ENCODE measurements at regions not wholly inside any gene's neighbourhood (a gene's known extent, or its start where the extent isn't known, plus 50 kb on each side); places are given as distances from the start of the nearest gene placed in this dataset.

GRCh38 chr6:79814940-79815339 is 132.4 kb downstream of the ELOVL4 start:
- Histone ChIP-seq H2BK15ac (ENCODE audit: low read depth, poor library complexity, severe bottlenecking) (no peak overlapping the region), H2AK5ac (ENCODE audit: low read length, severe bottlenecking) (no peak overlapping the region), H2BK5ac (ENCODE audit: low read depth, low read length, poor library complexity, severe bottlenecking) (no peak overlapping the region), H3K4ac (ENCODE audit: low read depth in 1 of 2, low read length in 2 of 2) (no peak overlapping the region), H3K27ac (ENCODE audit: low read length, poor library complexity, severe bottlenecking) (no peak overlapping the region), H3K9me3 (ENCODE audit: control insufficient read depth, low read length) (no peaks in the 10 kb centered on the region), H3K23ac (ENCODE audit: low read length in 2 of 2) (no peak overlapping the region), H3K9ac (ENCODE audit: low read length) (no peak overlapping the region), H3K14ac (ENCODE audit: low read length in 2 of 2) (no peak overlapping the region), H3K18ac (ENCODE audit: low read depth in 1 of 2, low read length in 2 of 2) (no peak overlapping the region), H3K4me2 (ENCODE audit: low read length, poor library complexity, severe bottlenecking) (no peak overlapping the region), H3K4me1 (ENCODE audit: control insufficient read depth, insufficient read depth, low read depth, low read length) (no peaks in the 10 kb centered on the region), H3K36me3 (ENCODE audit: control insufficient read depth in 1 of 2, insufficient read depth in 2 of 2, low read depth in 1 of 2, low read length in 2 of 2) (no peaks in the 10 kb centered on the region), H3K4me3 (ENCODE audit: insufficient read depth in 1 of 2, low read depth in 1 of 2, low read length in 2 of 2) (no peak overlapping the region), H3K27me3 (ENCODE audit: control insufficient read depth in 1 of 2, insufficient read depth in 1 of 2, low read length in 2 of 2) (peaks cover 0 to 3% of the 10 kb centered on the region in 2 experiments), H4K91ac (ENCODE audit: low read length) (no peak overlapping the region), H2BK12ac (ENCODE audit: low read length in 2 of 2) (no peak overlapping the region), H2AFZ (ENCODE audit: low read depth, low read length) (no peak overlapping the region), H2BK120ac (ENCODE audit: low read depth, low read length) (no peak overlapping the region), H4K8ac (ENCODE audit: low read length) (no peak overlapping the region), H3K79me1 (replicated peaks; ENCODE audit: low read length, poor library complexity, severe bottlenecking) (no peaks in the 10 kb centered on the region)
- WGBS = 83% methylated on average over 1 of the region's 2 CpGs
- DNase-seq = no peak

GRCh38 chr6:79813854-79814709 is 133.3 kb downstream of the ELOVL4 start:
- Histone ChIP-seq H3K79me1 (replicated peaks; ENCODE audit: low read length, poor library complexity, severe bottlenecking) (no peaks in the 10 kb centered on the region), H2BK120ac (ENCODE audit: low read depth, low read length) (no peak overlapping the region), H3K4me1 (ENCODE audit: control insufficient read depth, insufficient read depth, low read depth, low read length) (no peaks in the 10 kb centered on the region), H3K14ac (ENCODE audit: low read length in 2 of 2) (no peak overlapping the region), H3K27ac (ENCODE audit: low read length, poor library complexity, severe bottlenecking) (no peak overlapping the region), H3K9me3 (ENCODE audit: control insufficient read depth, low read length) (no peaks in the 10 kb centered on the region), H3K27me3 (ENCODE audit: control insufficient read depth in 1 of 2, insufficient read depth in 1 of 2, low read length in 2 of 2) (peaks cover 0 to 3% of the 10 kb centered on the region in 2 experiments), H2BK5ac (ENCODE audit: low read depth, low read length, poor library complexity, severe bottlenecking) (no peak overlapping the region), H3K23ac (ENCODE audit: low read length in 2 of 2) (no peak overlapping the region), H4K8ac (ENCODE audit: low read length) (no peak overlapping the region), H3K18ac (ENCODE audit: low read depth in 1 of 2, low read length in 2 of 2) (no peak overlapping the region), H3K4ac (ENCODE audit: low read depth in 1 of 2, low read length in 2 of 2) (no peak overlapping the region), H4K91ac (ENCODE audit: low read length) (peak overlapping the region; percentile 56), H3K36me3 (ENCODE audit: control insufficient read depth in 1 of 2, insufficient read depth in 2 of 2, low read depth in 1 of 2, low read length in 2 of 2) (no peaks in the 10 kb centered on the region), H2BK12ac (ENCODE audit: low read length in 2 of 2) (no peak overlapping the region), H3K9ac (ENCODE audit: low read length) (no peak overlapping the region), H3K4me2 (ENCODE audit: low read length, poor library complexity, severe bottlenecking) (no peak overlapping the region), H2AFZ (ENCODE audit: low read depth, low read length) (no peak overlapping the region), H2BK15ac (ENCODE audit: low read depth, poor library complexity, severe bottlenecking) (no peak overlapping the region), H3K4me3 (ENCODE audit: insufficient read depth in 1 of 2, low read depth in 1 of 2, low read length in 2 of 2) (no peak overlapping the region), H2AK5ac (ENCODE audit: low read length, severe bottlenecking) (no peak overlapping the region)
- DNase-seq = peak; percentile 66
- WGBS = 24% methylated on average over 3 of the region's 4 CpGs

GRCh38 chr6:79813143-79813850 is 134.1 kb downstream of the ELOVL4 start:
- no peak for DNase-seq
- Histone ChIP-seq H2BK15ac (ENCODE audit: low read depth, poor library complexity, severe bottlenecking) (no peak overlapping the region), H3K18ac (ENCODE audit: low read depth in 1 of 2, low read length in 2 of 2) (no peak overlapping the region), H3K36me3 (ENCODE audit: control insufficient read depth in 1 of 2, insufficient read depth in 2 of 2, low read depth in 1 of 2, low read length in 2 of 2) (no peaks in the 10 kb centered on the region), H3K9ac (ENCODE audit: low read length) (no peak overlapping the region), H2AK5ac (ENCODE audit: low read length, severe bottlenecking) (no peak overlapping the region), H3K14ac (ENCODE audit: low read length in 2 of 2) (no peak overlapping the region), H2AFZ (ENCODE audit: low read depth, low read length) (no peak overlapping the region), H3K4ac (ENCODE audit: low read depth in 1 of 2, low read length in 2 of 2) (no peak overlapping the region), H3K9me3 (ENCODE audit: control insufficient read depth, low read length) (no peaks in the 10 kb centered on the region), H3K79me1 (replicated peaks; ENCODE audit: low read length, poor library complexity, severe bottlenecking) (no peaks in the 10 kb centered on the region), H3K4me1 (ENCODE audit: control insufficient read depth, insufficient read depth, low read depth, low read length) (no peaks in the 10 kb centered on the region), H3K4me2 (ENCODE audit: low read length, poor library complexity, severe bottlenecking) (no peak overlapping the region), H2BK5ac (ENCODE audit: low read depth, low read length, poor library complexity, severe bottlenecking) (no peak overlapping the region), H4K8ac (ENCODE audit: low read length) (no peak overlapping the region), H3K27me3 (ENCODE audit: control insufficient read depth in 1 of 2, insufficient read depth in 1 of 2, low read length in 2 of 2) (peaks cover 0 to 3% of the 10 kb centered on the region in 2 experiments), H2BK12ac (ENCODE audit: low read length in 2 of 2) (no peak overlapping the region), H2BK120ac (ENCODE audit: low read depth, low read length) (no peak overlapping the region), H4K91ac (ENCODE audit: low read length) (no peak overlapping the region), H3K23ac (ENCODE audit: low read length in 2 of 2) (no peak overlapping the region), H3K4me3 (ENCODE audit: insufficient read depth in 1 of 2, low read depth in 1 of 2, low read length in 2 of 2) (no peak overlapping the region), H3K27ac (ENCODE audit: low read length, poor library complexity, severe bottlenecking) (no peak overlapping the region)
- 85% methylated on average over 2 of the region's 2 CpGs for WGBS

GRCh38 chr6:79812195-79812594 is 135.2 kb downstream of the ELOVL4 start:
- Histone ChIP-seq H2AK5ac (ENCODE audit: low read length, severe bottlenecking) (no peak overlapping the region), H3K27me3 (ENCODE audit: control insufficient read depth in 1 of 2, insufficient read depth in 1 of 2, low read length in 2 of 2) (peaks cover 0 to 3% of the 10 kb centered on the region in 2 experiments), H2BK120ac (ENCODE audit: low read depth, low read length) (no peak overlapping the region), H3K4me2 (ENCODE audit: low read length, poor library complexity, severe bottlenecking) (no peak overlapping the region), H2BK12ac (ENCODE audit: low read length in 2 of 2) (no peak overlapping the region), H3K9me3 (ENCODE audit: control insufficient read depth, low read length) (no peaks in the 10 kb centered on the region), H3K18ac (ENCODE audit: low read depth in 1 of 2, low read length in 2 of 2) (no peak overlapping the region), H3K9ac (ENCODE audit: low read length) (no peak overlapping the region), H3K4me3 (ENCODE audit: insufficient read depth in 1 of 2, low read depth in 1 of 2, low read length in 2 of 2) (no peak overlapping the region), H2BK5ac (ENCODE audit: low read depth, low read length, poor library complexity, severe bottlenecking) (no peak overlapping the region), H3K79me1 (replicated peaks; ENCODE audit: low read length, poor library complexity, severe bottlenecking) (no peaks in the 10 kb centered on the region), H3K36me3 (ENCODE audit: control insufficient read depth in 1 of 2, insufficient read depth in 2 of 2, low read depth in 1 of 2, low read length in 2 of 2) (no peaks in the 10 kb centered on the region), H4K8ac (ENCODE audit: low read length) (no peak overlapping the region), H3K27ac (ENCODE audit: low read length, poor library complexity, severe bottlenecking) (no peak overlapping the region), H4K91ac (ENCODE audit: low read length) (peak overlapping the region; percentile 15), H3K4ac (ENCODE audit: low read depth in 1 of 2, low read length in 2 of 2) (no peak overlapping the region), H3K23ac (ENCODE audit: low read length in 2 of 2) (no peak overlapping the region), H3K14ac (ENCODE audit: low read length in 2 of 2) (no peak overlapping the region), H3K4me1 (ENCODE audit: control insufficient read depth, insufficient read depth, low read depth, low read length) (no peaks in the 10 kb centered on the region), H2BK15ac (ENCODE audit: low read depth, poor library complexity, severe bottlenecking) (no peak overlapping the region), H2AFZ (ENCODE audit: low read depth, low read length) (no peak overlapping the region)
- no peak for DNase-seq
- WGBS = 67% methylated on average over 8 of the region's 8 CpGs
